ENCODE measurements at regions not wholly inside any gene's neighbourhood (a gene's known extent, or its start where the extent isn't known, plus 50 kb on each side); places are given as distances from the start of the nearest gene placed in this dataset.

- Histone ChIP-seq H3K4me3 (no peak overlapping the region), H3K36me3 (no peaks in the 10 kb centered on the region), H3K27me3 (no peaks in the 10 kb centered on the region), H3K27ac (no peak overlapping the region), H3K4me1 (no peaks in the 10 kb centered on the region), H3K9me3 (no peaks in the 10 kb centered on the region)
- no peak for DNase-seq (ENCODE audit: low spot score in 2 of 2)
- TF ChIP-seq CTCF (IDR thresholded peaks at IDR 0.05) = no peak
- intact Hi-C loops (cut with DNase I) = no loop called here
Observed at GRCh38 chr3:127103080-127103479, 89.9 kb upstream of the PRR23E start.

- TF ChIP-seq CTCF (IDR thresholded peaks at IDR 0.05) = no peak
- DNase-seq (ENCODE audit: low spot score in 2 of 2) = no peak
- no peak overlapping the region for H3K27ac ChIP-seq
- intact Hi-C loops (cut with DNase I) = no loop called here
- H3K36me3 ChIP-seq = no peaks in the 10 kb centered on the region
- H3K27me3 ChIP-seq = no peaks in the 10 kb centered on the region
- H3K4me1 ChIP-seq = no peaks in the 10 kb centered on the region
- no peak overlapping the region for H3K4me3 ChIP-seq
- H3K9me3 ChIP-seq = no peaks in the 10 kb centered on the region
Observed at GRCh38 chr3:127104586-127104985, 88.3 kb upstream of the PRR23E start.

- Histone ChIP-seq H3K36me3 (no peaks in the 10 kb centered on the region), H3K4me1 (no peaks in the 10 kb centered on the region), H3K27me3 (no peaks in the 10 kb centered on the region), H3K4me3 (no peak overlapping the region), H3K9me3 (no peaks in the 10 kb centered on the region), H3K27ac (no peak overlapping the region)
- intact Hi-C loops (cut with DNase I) = no loop called here
- TF ChIP-seq CTCF (IDR thresholded peaks at IDR 0.05) = no peak
- no peak for DNase-seq (ENCODE audit: low spot score in 2 of 2)
Observed at GRCh38 chr3:127105587-127105986, 87.3 kb upstream of the PRR23E start.

GRCh38 chr3:127106053-127106452, 86.9 kb upstream of the PRR23E start:
- H3K36me3 ChIP-seq = no peaks in the 10 kb centered on the region
- intact Hi-C loops (cut with DNase I) = no loop called here
- no peak overlapping the region for H3K27ac ChIP-seq
- no peaks in the 10 kb centered on the region for H3K9me3 ChIP-seq
- no peak for DNase-seq (ENCODE audit: low spot score in 2 of 2)
- no peaks in the 10 kb centered on the region for H3K4me1 ChIP-seq
- no peak overlapping the region for H3K4me3 ChIP-seq
- H3K27me3 ChIP-seq = no peaks in the 10 kb centered on the region
- TF ChIP-seq CTCF (IDR thresholded peaks at IDR 0.05) = no peak

GRCh38 chr3:127106456-127106855, 86.5 kb upstream of the PRR23E start:
- Histone ChIP-seq H3K27me3 (no peaks in the 10 kb centered on the region), H3K4me1 (no peaks in the 10 kb centered on the region), H3K9me3 (peaks cover 0 to 2% of the 10 kb centered on the region in 2 donors), H3K36me3 (no peaks in the 10 kb centered on the region), H3K27ac (no peak overlapping the region), H3K4me3 (no peak overlapping the region)
- peak in 1 of 2 donors; percentile 42 for DNase-seq (ENCODE audit: low spot score in 2 of 2)
- intact Hi-C loops (cut with DNase I) = no loop called here
- TF ChIP-seq CTCF (IDR thresholded peaks at IDR 0.05) = no peak

GRCh38 chr3:127107002-127107401, 85.9 kb upstream of the PRR23E start:
- Histone ChIP-seq H3K36me3 (no peaks in the 10 kb centered on the region), H3K9me3 (peaks cover 0 to 7% of the 10 kb centered on the region in 2 donors), H3K4me3 (no peak overlapping the region), H3K4me1 (no peaks in the 10 kb centered on the region), H3K27ac (no peak overlapping the region), H3K27me3 (no peaks in the 10 kb centered on the region)
- TF ChIP-seq CTCF (IDR thresholded peaks at IDR 0.05) = no peak
- DNase-seq (ENCODE audit: low spot score in 2 of 2) = peak in 1 of 2 donors; percentile 43
- intact Hi-C loops (cut with DNase I) = no loop called here
